Motor neuron (in vitro differentiated cells): ENCODE measurements at regions not wholly inside any gene's neighbourhood (a gene's known extent, or its start where the extent isn't known, plus 50 kb on each side); places are given as distances from the start of the nearest gene placed in this dataset.
A peak's percentile ranks its signal among the peaks of the same experiment; 100 is the strongest.

Experiments
- ATAC-seq, 8 experiments: fragments of 200-7000 bp; cut with Tn5 transposase; replicated peaks in 6 of 8; 2 replicates each; pipeline ENCODE4 v1.8.0; 2021; ENCODE audit warnings: mild to moderate bottlenecking in 8 of 8, moderate library complexity in 8 of 8
- H3K27ac ChIP-seq, 2 donors: fragments of 250-450 bp; sonication (Bioruptor Pico); 2 replicates each; pipeline ENCODE4 v1.9.0; 2021; ENCODE audit warnings: antibody characterized with exemption in 2 of 2, mild to moderate bottlenecking in 2 of 2, moderate library complexity in 1 of 2
- H3K4me1 ChIP-seq, 2 donors: fragments of 250-450 bp; sonication (Bioruptor Pico); replicated peaks in 1 of 2; 2 replicates each; pipeline ENCODE4 v1.6.1; 2021; ENCODE audit warnings: antibody characterized with exemption in 2 of 2, mild to moderate bottlenecking in 2 of 2, moderate library complexity in 1 of 2
- H3K4me3 ChIP-seq, 5 donors: fragments of 250-450 bp; sonication (Bioruptor Pico); 2 replicates each; pipeline ENCODE4 v1.9.0; 2021; ENCODE audit warnings: antibody characterized with exemption in 5 of 5, mild to moderate bottlenecking in 5 of 5, moderate library complexity in 4 of 5
- WGBS, 10 experiments: fragments of 450-650 bp; shearing (Covaris generic); methylation state at CpG; one replicate each; pipeline ENCODE4 v1.0.0; 2022; 5-methylcytosine and 5-hydroxymethylcytosine counted together
- in situ Hi-C, 9 experiments: fragments of 400-800 bp; cut with MboI; loops; one replicate each; pipeline ENCODE4 v1.15.0; 2021; ENCODE audit warnings: low sequenced_read_pairs in 9 of 9, low pct_unique_long_range_greater_than_20kb in 2 of 9; ENCODE audit not compliant: unreplicated experiment in 9 of 9

GRCh38 chr6:48744948-48745347, 634.0 kb upstream of the PTCHD4 start:
- H3K27ac ChIP-seq = no peak overlapping the region
- in situ Hi-C loops = no loop called here
- ATAC-seq = no peak

GRCh38 chr6:48743738-48744137, 632.7 kb upstream of the PTCHD4 start:
- in situ Hi-C loops = no loop called here
- no peaks in the 10 kb centered on the region for H3K4me1 ChIP-seq
- 22 to 89% (median 76%) methylated on average over 2 to 3 of the region's 3 CpGs for WGBS, 10 experiments
- ATAC-seq = no peak
- H3K4me3 ChIP-seq = no peak overlapping the region
- H3K27ac ChIP-seq = no peak overlapping the region

More at GRCh38 chr6:48744948-48745347, 634.0 kb upstream of the PTCHD4 start:
- Histone ChIP-seq H3K4me3 (no peak overlapping the region), H3K4me1 (no peaks in the 10 kb centered on the region)

- in situ Hi-C loops = no loop called here
- peak in 3 of 8 experiments; percentile 56 to 91 (median 59) for ATAC-seq
- 0 to 100% (median 76%) methylated on average over 1 to 2 of the region's 2 CpGs for WGBS, 10 experiments
- Histone ChIP-seq H3K4me3 (no peak overlapping the region), H3K27ac (no peak overlapping the region), H3K4me1 (no peaks in the 10 kb centered on the region)
Observed at GRCh38 chr6:48736501-48737206, 625.7 kb upstream of the PTCHD4 start.

- Histone ChIP-seq H3K4me1 (no peaks in the 10 kb centered on the region), H3K27ac (no peak overlapping the region), H3K4me3 (no peak overlapping the region)
- WGBS, 10 experiments = 0 to 100% (median 77%) methylated on average over 1 of the region's 1 CpG; no CpG with 5 or more reads in 2 of the 10 experiments
- ATAC-seq = peak in 2 of 8 experiments; percentile 31 to 39
- in situ Hi-C loops = no loop called here
Observed at GRCh38 chr6:48735846-48736245, 624.8 kb upstream of the PTCHD4 start.

- 0 to 100% (median 77%) methylated on average over 1 of the region's 1 CpG for WGBS, 10 experiments
Observed at GRCh38 chr6:48733581-48733980, 622.6 kb upstream of the PTCHD4 start.

GRCh38 chr6:48714699-48715098, 603.7 kb upstream of the PTCHD4 start:
- no peak overlapping the region for H3K27ac ChIP-seq
- H3K4me1 ChIP-seq = peaks cover 8 to 17% of the 10 kb centered on the region in 2 donors
- H3K4me3 ChIP-seq = no peak overlapping the region
- peak in 5 of 8 experiments; percentile 61 to 69 (median 64) for ATAC-seq
- 0 to 80% (median 59%) methylated on average over 1 to 2 of the region's 2 CpGs; no CpG with 5 or more reads in 3 of the 10 experiments for WGBS, 10 experiments
- in situ Hi-C loops = no loop called here

More at GRCh38 chr6:48733581-48733980, 622.6 kb upstream of the PTCHD4 start:
- no peak overlapping the region for H3K27ac ChIP-seq
- ATAC-seq = no peak
- H3K4me3 ChIP-seq = no peak overlapping the region
- H3K4me1 ChIP-seq = no peaks in the 10 kb centered on the region
- in situ Hi-C loops = no loop called here

GRCh38 chr6:48714250-48714649, 603.3 kb upstream of the PTCHD4 start:
- ATAC-seq = peak in 6 of 8 experiments; percentile 24 to 97 (median 95)
- in situ Hi-C loops = no loop called here
- 0 to 42% (median 26%) methylated on average over 1 to 2 of the region's 2 CpGs; no CpG with 5 or more reads in 1 of the 10 experiments for WGBS, 10 experiments
- Histone ChIP-seq H3K4me3 (no peak overlapping the region), H3K27ac (no peak overlapping the region), H3K4me1 (peaks cover 8 to 17% of the 10 kb centered on the region in 2 donors)

- in situ Hi-C loops = no loop called here
- H3K4me3 ChIP-seq = no peak overlapping the region
- H3K4me1 ChIP-seq = peaks cover 8 to 17% of the 10 kb centered on the region in 2 donors
- peak in 5 of 8 experiments; percentile 32 to 59 (median 52) for ATAC-seq
- H3K27ac ChIP-seq = no peak overlapping the region
- 0 to 42% (median 24%) methylated on average over 1 to 2 of the region's 2 CpGs; no CpG with 5 or more reads in 2 of the 10 experiments for WGBS, 10 experiments
Observed at GRCh38 chr6:48713612-48714011, 602.6 kb upstream of the PTCHD4 start.

- Histone ChIP-seq H3K4me3 (no peak overlapping the region), H3K27ac (no peak overlapping the region), H3K4me1 (no peaks in the 10 kb centered on the region)
- no peak for ATAC-seq
- in situ Hi-C loops = no loop called here
Observed at GRCh38 chr6:48706310-48706709, 595.3 kb upstream of the PTCHD4 start.

GRCh38 chr6:48701572-48701971, 590.6 kb upstream of the PTCHD4 start:
- in situ Hi-C loops = no loop called here
- ATAC-seq = no peak
- WGBS, 10 experiments = 93 to 100% (median 96%) methylated on average over 1 to 5 of the region's 15 CpGs; no CpG with 5 or more reads in 7 of the 10 experiments
- H3K4me1 ChIP-seq = no peaks in the 10 kb centered on the region
- H3K4me3 ChIP-seq = no peak overlapping the region
- H3K27ac ChIP-seq = no peak overlapping the region

- no peak overlapping the region for H3K4me3 ChIP-seq
- H3K27ac ChIP-seq = no peak overlapping the region
- no peaks in the 10 kb centered on the region for H3K4me1 ChIP-seq
- in situ Hi-C loops = no loop called here
- WGBS, 10 experiments = 0 to 90% (median 66%) methylated on average over 1 to 3 of the region's 3 CpGs
- no peak for ATAC-seq
Observed at GRCh38 chr6:48695872-48696271, 584.9 kb upstream of the PTCHD4 start.

GRCh38 chr6:48691420-48691819, 580.4 kb upstream of the PTCHD4 start:
- no peaks in the 10 kb centered on the region for H3K4me1 ChIP-seq
- in situ Hi-C loops = no loop called here
- ATAC-seq = no peak
- H3K4me3 ChIP-seq = no peak overlapping the region
- WGBS, 10 experiments = 0 to 95% (median 84%) methylated on average over 2 of the region's 2 CpGs; no CpG with 5 or more reads in 2 of the 10 experiments
- H3K27ac ChIP-seq = no peak overlapping the region

GRCh38 chr6:48689498-48689897, 578.5 kb upstream of the PTCHD4 start:
- H3K4me1 ChIP-seq = no peaks in the 10 kb centered on the region
- no peak for ATAC-seq
- in situ Hi-C loops = no loop called here
- no peak overlapping the region for H3K4me3 ChIP-seq
- no peak overlapping the region for H3K27ac ChIP-seq

- 17 to 100% (median 100%) methylated on average over 1 of the region's 1 CpG; no CpG with 5 or more reads in 1 of the 10 experiments for WGBS, 10 experiments
- in situ Hi-C loops = no loop called here
Observed at GRCh38 chr6:48678390-48678789, 567.4 kb upstream of the PTCHD4 start.

More at GRCh38 chr6:48678390-48678789, 567.4 kb upstream of the PTCHD4 start:
- Histone ChIP-seq H3K4me3 (no peak overlapping the region), H3K27ac (no peak overlapping the region), H3K4me1 (no peaks in the 10 kb centered on the region)
- ATAC-seq = no peak
